HCT116 (cell line): ENCODE measurements at regions not wholly inside any gene's neighbourhood (a gene's known extent, or its start where the extent isn't known, plus 50 kb on each side); places are given as distances from the start of the nearest gene placed in this dataset.

Source experiments
- EGR1 ChIP-seq: IDR thresholded peaks from 2 replicates; pipeline ENCODE4 v1.6.1; 2012; ENCODE audit warnings: low read depth
- EZH2 ChIP-seq: fragments of 200-600 bp; sonication (generic); IDR thresholded peaks from 2 replicates; pipeline ENCODE4 v1.6.1; 2017; ENCODE audit warnings: antibody characterized with exemption, mixed run types
- EZH2phosphoT487 ChIP-seq: fragments of 200-600 bp; IDR thresholded peaks from 2 replicates; pipeline ENCODE4 v1.6.1; 2018; ENCODE audit warnings: antibody characterized with exemption, borderline replicate concordance
- JUND ChIP-seq: IDR thresholded peaks from 2 replicates; pipeline ENCODE4 v1.6.1; 2012
- POLR2A ChIP-seq: IDR thresholded peaks from 2 replicates; pipeline ENCODE4 v1.7.0; 2011; ENCODE audit warnings: borderline replicate concordance; ENCODE audit not compliant: insufficient read depth, insufficient read length; ENCODE audit errors: extremely low read depth
- POLR2AphosphoS5 ChIP-seq: IDR thresholded peaks from 2 replicates; pipeline ENCODE4 v1.6.1; 2011; ENCODE audit warnings: mild to moderate bottlenecking, low read depth, low read length, moderate library complexity
- RAD21 ChIP-seq: IDR thresholded peaks from 2 replicates; pipeline ENCODE4 v1.6.1; 2012; ENCODE audit warnings: low read depth, mild to moderate bottlenecking
- SRF ChIP-seq: IDR thresholded peaks from 2 replicates; pipeline ENCODE4 v1.6.1; 2012; ENCODE audit warnings: low read depth
- TF ChIP-seq, protein P1 (sequence below), 3 experiments: fragments of 200-600 bp in 1 of 3; sonication (generic) in 1 of 3; IDR thresholded peaks in 2 of 3; conservative IDR thresholded peaks in 1 of 3; 2 replicates each; pipeline ENCODE4 v1.5.1; 2012 to 2017; ENCODE audit warnings: low read depth in 2 of 3, low read length in 2 of 3, antibody characterized with exemption in 1 of 3, borderline replicate concordance in 1 of 3, control low read depth in 1 of 3, mild to moderate bottlenecking in 1 of 3, mixed read lengths in 1 of 3, mixed run types in 1 of 3, moderate library complexity in 1 of 3; ENCODE audit not compliant: insufficient read depth in 1 of 3
- TF ChIP-seq, protein P2 (sequence below): IDR thresholded peaks from 2 replicates; pipeline ENCODE4 v1.6.1; 2011; ENCODE audit warnings: mild to moderate bottlenecking, low read length, moderate library complexity; ENCODE audit not compliant: insufficient replicate concordance; ENCODE audit errors: extremely low read depth

DNA sequence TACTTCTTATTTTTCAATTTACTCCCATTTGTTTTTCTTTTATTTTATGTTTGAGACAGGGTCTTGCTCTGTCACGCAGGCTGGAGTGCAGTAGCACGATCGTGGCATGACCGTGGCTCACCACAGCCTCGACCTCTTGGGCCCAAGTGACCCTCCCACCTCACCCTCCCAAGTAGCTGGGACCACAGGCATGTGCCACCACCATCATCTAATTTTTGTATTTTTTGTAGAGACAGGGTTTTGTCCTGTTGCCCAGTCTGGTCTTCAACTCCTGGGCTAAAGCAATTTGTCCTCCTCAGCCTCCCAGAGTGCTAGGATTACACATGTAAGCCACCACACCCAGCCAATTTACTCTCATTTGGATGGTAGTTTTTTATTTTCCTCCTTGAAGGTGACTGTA lies 679.3 kb upstream of the CCDC179 start:
- TF ChIP-seq POLR2A (no peak), POLR2AphosphoS5 (no peak), EZH2 (no peak), RAD21 (no peak), EZH2phosphoT487 (no peak), SRF (no peak), EGR1 (no peak), JUND (no peak)
- TF ChIP-seq, protein P1, sequence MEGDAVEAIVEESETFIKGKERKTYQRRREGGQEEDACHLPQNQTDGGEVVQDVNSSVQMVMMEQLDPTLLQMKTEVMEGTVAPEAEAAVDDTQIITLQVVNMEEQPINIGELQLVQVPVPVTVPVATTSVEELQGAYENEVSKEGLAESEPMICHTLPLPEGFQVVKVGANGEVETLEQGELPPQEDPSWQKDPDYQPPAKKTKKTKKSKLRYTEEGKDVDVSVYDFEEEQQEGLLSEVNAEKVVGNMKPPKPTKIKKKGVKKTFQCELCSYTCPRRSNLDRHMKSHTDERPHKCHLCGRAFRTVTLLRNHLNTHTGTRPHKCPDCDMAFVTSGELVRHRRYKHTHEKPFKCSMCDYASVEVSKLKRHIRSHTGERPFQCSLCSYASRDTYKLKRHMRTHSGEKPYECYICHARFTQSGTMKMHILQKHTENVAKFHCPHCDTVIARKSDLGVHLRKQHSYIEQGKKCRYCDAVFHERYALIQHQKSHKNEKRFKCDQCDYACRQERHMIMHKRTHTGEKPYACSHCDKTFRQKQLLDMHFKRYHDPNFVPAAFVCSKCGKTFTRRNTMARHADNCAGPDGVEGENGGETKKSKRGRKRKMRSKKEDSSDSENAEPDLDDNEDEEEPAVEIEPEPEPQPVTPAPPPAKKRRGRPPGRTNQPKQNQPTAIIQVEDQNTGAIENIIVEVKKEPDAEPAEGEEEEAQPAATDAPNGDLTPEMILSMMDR (IDR thresholded peaks at IDR 0.05 in 2 of 3, conservative IDR thresholded peaks at IDR 0.05 in 1 of 3; ENCODE audit: borderline replicate concordance in 1 of 3, insufficient read depth in 1 of 3, low read depth in 2 of 3, low read length in 2 of 3): no peak
- TF ChIP-seq, protein P2, sequence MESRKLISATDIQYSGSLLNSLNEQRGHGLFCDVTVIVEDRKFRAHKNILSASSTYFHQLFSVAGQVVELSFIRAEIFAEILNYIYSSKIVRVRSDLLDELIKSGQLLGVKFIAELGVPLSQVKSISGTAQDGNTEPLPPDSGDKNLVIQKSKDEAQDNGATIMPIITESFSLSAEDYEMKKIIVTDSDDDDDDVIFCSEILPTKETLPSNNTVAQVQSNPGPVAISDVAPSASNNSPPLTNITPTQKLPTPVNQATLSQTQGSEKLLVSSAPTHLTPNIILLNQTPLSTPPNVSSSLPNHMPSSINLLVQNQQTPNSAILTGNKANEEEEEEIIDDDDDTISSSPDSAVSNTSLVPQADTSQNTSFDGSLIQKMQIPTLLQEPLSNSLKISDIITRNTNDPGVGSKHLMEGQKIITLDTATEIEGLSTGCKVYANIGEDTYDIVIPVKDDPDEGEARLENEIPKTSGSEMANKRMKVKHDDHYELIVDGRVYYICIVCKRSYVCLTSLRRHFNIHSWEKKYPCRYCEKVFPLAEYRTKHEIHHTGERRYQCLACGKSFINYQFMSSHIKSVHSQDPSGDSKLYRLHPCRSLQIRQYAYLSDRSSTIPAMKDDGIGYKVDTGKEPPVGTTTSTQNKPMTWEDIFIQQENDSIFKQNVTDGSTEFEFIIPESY: no peak
